GM03348 (cell line): ENCODE measurements at regions not wholly inside any gene's neighbourhood (a gene's known extent, or its start where the extent isn't known, plus 50 kb on each side); places are given as distances from the start of the nearest gene placed in this dataset.

Experiments
- DNase-seq: peaks from one replicate; pipeline ENCODE4 v3.0.0; 2012; ENCODE audit warnings: low spot score

- DNase-seq: no peak
Measured at GRCh38 chr7:133191787-133192186, 61.1 kb upstream of the EXOC4 start.

GRCh38 chr7:133195868-133196267 lies 57.0 kb upstream of the EXOC4 start:
- DNase-seq: no peak

GRCh38 chr7:133196856-133197612 lies 55.8 kb upstream of the EXOC4 start:
- DNase-seq: no peak

GRCh38 chr7:133197972-133198544 lies 54.8 kb upstream of the EXOC4 start:
- no peak for DNase-seq

GRCh38 chr7:133199831-133200230 lies 53.0 kb upstream of the EXOC4 start:
- DNase-seq: no peak

- DNase-seq: no peak
Measured at GRCh38 chr7:133201470-133201869, 51.4 kb upstream of the EXOC4 start.

- no peak for DNase-seq
Measured at GRCh38 chr7:133202942-133203341, 49.9 kb upstream of the EXOC4 start.
